Transverse colon (tissue), 4 donors: ENCODE measurements at regions not wholly inside any gene's neighbourhood (a gene's known extent, or its start where the extent isn't known, plus 50 kb on each side); places are given as distances from the start of the nearest gene placed in this dataset.

Experiments
- DNase-seq: peaks from one replicate; pipeline ENCODE4 v3.0.0-alpha.2; 2019
- H3K27ac ChIP-seq, 4 donors: fragments of 200-600 bp; sonication (generic); 2 replicates each; pipeline ENCODE4 v1.5.1; 2016 to 2018; ENCODE audit warnings: inconsistent platforms in 4 of 4
- H3K27me3 ChIP-seq: fragments of 200-600 bp; sonication (generic); 2 replicates; pipeline ENCODE4 v1.5.1; 2017; ENCODE audit warnings: inconsistent platforms
- H3K36me3 ChIP-seq, 4 donors: fragments of 200-600 bp; sonication (generic); 2 replicates each; pipeline ENCODE4 v1.5.1; 2017 to 2019; ENCODE audit warnings: inconsistent platforms in 4 of 4
- H3K4me1 ChIP-seq, 4 donors: fragments of 200-600 bp; sonication (generic); 2 replicates each; pipeline ENCODE4 v1.5.1; 2017 to 2020; ENCODE audit warnings: inconsistent platforms in 4 of 4
- H3K4me3 ChIP-seq, 4 donors: fragments of 200-600 bp; sonication (generic); 1 replicate in 1 of 4; 2 replicates in 3 of 4; pipeline versions ENCODE4 v1.5.1 to v1.6.1; 2017 to 2019; ENCODE audit warnings: inconsistent platforms in 4 of 4
- H3K9me3 ChIP-seq, 2 donors: fragments of 200-600 bp; sonication (generic); 2 replicates each; pipeline ENCODE4 v1.5.1; 2017 to 2019; ENCODE audit warnings: inconsistent platforms in 2 of 2
- CTCF ChIP-seq, 5 experiments: fragments of 200-600 bp in 3 of 5; fragments of 450-650 bp in 2 of 5; sonication (generic) in 3 of 5; IDR thresholded peaks; 1 replicate in 2 of 5; 2 replicates in 3 of 5; pipeline ENCODE4 v1.5.1; 2016 to 2017; ENCODE audit warnings: antibody characterized with exemption in 5 of 5, inconsistent platforms in 3 of 5, mild to moderate bottlenecking in 2 of 5, moderate library complexity in 1 of 5
- EP300 ChIP-seq: sonication (generic); formaldehyde crosslinking; IDR thresholded peaks from one replicate; pipeline ENCODE4 v1.6.1; 2017; ENCODE audit warnings: antibody characterized with exemption, low read depth
- POLR2A ChIP-seq: fragments of 450-650 bp; IDR thresholded peaks from one replicate; pipeline ENCODE4 v1.6.1; 2016; ENCODE audit warnings: antibody characterized with exemption, mild to moderate bottlenecking, moderate library complexity
- POLR2AphosphoS5 ChIP-seq, 3 donors: sonication (generic); formaldehyde crosslinking; IDR thresholded peaks; one replicate each; pipeline ENCODE4 v1.6.1; 2016; ENCODE audit warnings: antibody characterized with exemption in 3 of 3
- WGBS, 2 donors: methylation state at CpG; one replicate each; pipeline ENCODE4 v1.1.5; 2018; ENCODE audit warnings: low coverage in 1 of 2; 5-methylcytosine and 5-hydroxymethylcytosine counted together
- in situ Hi-C, 4 donors: fragments of 200-750 bp; cut with MboI; loops; one replicate each; pipeline versions ENCODE4 v1.15.0 to v1.15.1; 2017; ENCODE audit warnings: low sequenced_read_pairs in 3 of 4, low pct_ligation_motif_present in 1 of 4, low pct_unique_long_range_greater_than_20kb in 1 of 4
- intact Hi-C: fragments of 100-400 bp; cut with DNase I; formaldehyde crosslinking; loops from one replicate; pipeline ENCODE4 v1.15.1; 2023; ENCODE audit warnings: low total_unique reads

GRCh38 chr2:20150110-20150706 lies 74.7 kb downstream of the SDC1 start:
- Histone ChIP-seq H3K4me1 (peaks cover 0 to 7% (median 5%) of the 10 kb centered on the region in 4 donors), H3K4me3 (no peak overlapping the region), H3K27ac (no peak overlapping the region), H3K36me3 (no peaks in the 10 kb centered on the region), H3K9me3 (no peaks in the 10 kb centered on the region), H3K27me3 (no peaks in the 10 kb centered on the region)
- WGBS, 2 donors: 90 to 94% methylated on average over 5 of the region's 5 CpGs
- no peak for TF ChIP-seq CTCF (IDR thresholded peaks at IDR 0.05)
- TF ChIP-seq POLR2A: no peak
- TF ChIP-seq EP300: no peak
- no peak for TF ChIP-seq POLR2AphosphoS5 (IDR thresholded peaks at IDR 0.05)
- no peak for DNase-seq
- in situ Hi-C loops (no loop called here), intact Hi-C loops (no loop called here)

GRCh38 chr2:20149703-20150030 lies 75.3 kb downstream of the SDC1 start:
- WGBS, 2 donors: 73% methylated on average over 5 of the region's 5 CpGs; no CpG with 5 or more reads in 1 of the 2 donors
- no peak for TF ChIP-seq EP300
- no peak for TF ChIP-seq POLR2A
- no peak for TF ChIP-seq CTCF (IDR thresholded peaks at IDR 0.05)
- no peak for TF ChIP-seq POLR2AphosphoS5 (IDR thresholded peaks at IDR 0.05)
- H3K27me3 ChIP-seq: no peaks in the 10 kb centered on the region
- no peaks in the 10 kb centered on the region for H3K36me3 ChIP-seq
- no peaks in the 10 kb centered on the region for H3K9me3 ChIP-seq
- H3K4me1 ChIP-seq: peaks cover 0 to 7% (median 5%) of the 10 kb centered on the region in 4 donors
- no peak overlapping the region for H3K4me3 ChIP-seq
- DNase-seq: no peak
- in situ Hi-C loops (no loop called here), intact Hi-C loops (no loop called here)
- H3K27ac ChIP-seq: no peak overlapping the region

GRCh38 chr2:20148923-20149702 lies 75.8 kb downstream of the SDC1 start:
- in situ Hi-C loops: no loop called here

More at GRCh38 chr2:20148923-20149702, 75.8 kb downstream of the SDC1 start:
- intact Hi-C loops: no loop called here
- no peaks in the 10 kb centered on the region for H3K27me3 ChIP-seq
- TF ChIP-seq CTCF (IDR thresholded peaks at IDR 0.05): no peak
- TF ChIP-seq EP300: no peak
- TF ChIP-seq POLR2A: no peak
- no peak for TF ChIP-seq POLR2AphosphoS5 (IDR thresholded peaks at IDR 0.05)
- no peak overlapping the region for H3K4me3 ChIP-seq
- DNase-seq: no peak
- H3K9me3 ChIP-seq: no peaks in the 10 kb centered on the region
- H3K4me1 ChIP-seq: peaks cover 0 to 7% (median 3%) of the 10 kb centered on the region in 4 donors
- WGBS, 2 donors: 55 to 68% methylated on average over 2 to 12 of the region's 12 CpGs
- H3K27ac ChIP-seq: no peak overlapping the region
- no peaks in the 10 kb centered on the region for H3K36me3 ChIP-seq
